ENCODE measurements at regions not wholly inside any gene's neighbourhood (a gene's known extent, or its start where the extent isn't known, plus 50 kb on each side); places are given as distances from the start of the nearest gene placed in this dataset.

GRCh38 chr7:98040626-98041360 is 50.8 kb upstream of the OCM2 start:
- no peak for DNase-seq

- DNase-seq = no peak
Observed at GRCh38 chr7:98046816-98047215, 56.8 kb upstream of the OCM2 start.

GRCh38 chr7:98049034-98049433 is 57.6 kb upstream of the LMTK2 start:
- DNase-seq = no peak

GRCh38 chr7:98051118-98051744 is 55.4 kb upstream of the LMTK2 start:
- DNase-seq = peak; percentile 52

GRCh38 chr7:98054585-98054984 is 52.1 kb upstream of the LMTK2 start:
- no peak for DNase-seq

- DNase-seq = no peak
Observed at GRCh38 chr7:98056580-98056979, 50.1 kb upstream of the LMTK2 start.

Data from activated naive CD4-positive, alpha-beta T cell treated with Interleukin-2 at 50 U/mL for 16 hours (primary cell).